Gastrocnemius medialis (tissue), 4 donors: ENCODE measurements at regions not wholly inside any gene's neighbourhood (a gene's known extent, or its start where the extent isn't known, plus 50 kb on each side); places are given as distances from the start of the nearest gene placed in this dataset.

Experiments used
- ATAC-seq, 2 donors: fragments of 150-250 bp; one replicate each; pipeline ENCODE4 v1.9.1; 2016
- DNase-seq, 2 donors: peaks; one replicate each; pipeline ENCODE4 v3.0.0-alpha.2; 2019
- H3K27ac ChIP-seq, 4 donors: fragments of 200-600 bp; sonication (generic); 1 replicate in 1 of 4; 2 replicates in 3 of 4; pipeline ENCODE4 v1.5.1; 2016 to 2018; ENCODE audit warnings: mild to moderate bottlenecking in 2 of 4, moderate library complexity in 1 of 4
- H3K27me3 ChIP-seq, 3 donors: fragments of 200-600 bp; sonication (generic) in 2 of 3; 1 replicate in 1 of 3; 2 replicates in 2 of 3; pipeline versions ENCODE4 v1.5.1 to v1.6.0; 2016 to 2019; ENCODE audit warnings: mild to moderate bottlenecking in 1 of 3, moderate library complexity in 1 of 3
- H3K36me3 ChIP-seq, 2 donors: fragments of 200-600 bp; sonication (generic) in 1 of 2; one replicate each; pipeline ENCODE4 v1.5.1; 2017 to 2018
- H3K4me1 ChIP-seq, 2 donors: fragments of 200-600 bp; sonication (generic) in 1 of 2; one replicate each; pipeline ENCODE4 v1.5.1; 2016 to 2017; ENCODE audit warnings: mild to moderate bottlenecking in 2 of 2
- H3K4me3 ChIP-seq, 4 donors: fragments of 200-600 bp; sonication (generic) in 3 of 4; 1 replicate in 1 of 4; 2 replicates in 3 of 4; pipeline ENCODE4 v1.5.1; 2016 to 2019; ENCODE audit warnings: mild to moderate bottlenecking in 2 of 4
- H3K9me3 ChIP-seq, 3 donors: fragments of 200-600 bp; sonication (generic) in 2 of 3; 1 replicate in 1 of 3; 2 replicates in 2 of 3; pipeline ENCODE4 v1.5.1; 2016 to 2019
- CTCF ChIP-seq, 5 experiments: fragments of 450-650 bp in 3 of 5; fragments of 200-600 bp in 2 of 5; sonication (generic) in 2 of 5; IDR thresholded peaks in 4 of 5; conservative IDR thresholded peaks in 1 of 5; 1 replicate in 4 of 5; 2 replicates in 1 of 5; pipeline ENCODE4 v1.5.1; 2016 to 2019; ENCODE audit warnings: antibody characterized with exemption in 5 of 5, mild to moderate bottlenecking in 3 of 5, moderate library complexity in 3 of 5
- POLR2A ChIP-seq, 2 donors: fragments of 450-650 bp; IDR thresholded peaks; one replicate each; pipeline ENCODE4 v1.6.1; 2017; ENCODE audit warnings: antibody characterized with exemption in 2 of 2, mild to moderate bottlenecking in 2 of 2, moderate library complexity in 2 of 2
- in situ Hi-C, 4 donors: fragments of 200-750 bp; cut with MboI; loops; one replicate each; pipeline versions ENCODE4 v1.15.0 to v1.8.0; 2017; ENCODE audit warnings: low sequenced_read_pairs in 4 of 4
- intact Hi-C: fragments of 100-400 bp; cut with DNase I; formaldehyde crosslinking; loops from one replicate; pipeline ENCODE4 v1.15.1; 2023; ENCODE audit warnings: low total_unique reads

DNA sequence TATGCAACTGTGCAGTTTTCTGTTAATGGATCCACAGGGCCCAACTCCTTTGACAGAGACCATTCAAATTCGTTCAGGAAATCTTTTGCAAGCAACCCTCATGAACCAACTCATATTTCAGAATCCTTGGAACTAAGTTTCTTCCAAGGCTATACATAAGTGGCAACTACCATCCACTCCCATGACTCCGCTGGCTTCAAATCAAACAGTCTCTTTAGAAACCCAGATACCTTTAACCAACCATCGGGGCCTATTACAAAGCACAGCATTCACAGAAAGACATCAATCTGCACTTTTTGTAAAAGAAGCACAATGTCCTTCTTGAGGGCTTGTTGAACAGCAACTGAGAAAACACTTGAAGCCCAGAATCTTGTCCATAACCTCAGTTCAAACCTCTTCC, 526.9 kb downstream of the DTWD2 start:
- Histone ChIP-seq H3K27me3 (no peaks in the 10 kb centered on the region), H3K4me3 (no peak overlapping the region), H3K4me1 (no peaks in the 10 kb centered on the region), H3K27ac (no peak overlapping the region), H3K9me3 (no peaks in the 10 kb centered on the region), H3K36me3 (no peaks in the 10 kb centered on the region)
- in situ Hi-C loops (no loop called here), intact Hi-C loops (no loop called here)
- TF ChIP-seq CTCF (IDR thresholded peaks at IDR 0.05 in 4 of 5, conservative IDR thresholded peaks at IDR 0.05 in 1 of 5) (no peak), POLR2A (IDR thresholded peaks at IDR 0.05) (no peak)
- no peak for ATAC-seq
- no peak for DNase-seq

- intact Hi-C loops (no loop called here), in situ Hi-C loops (no loop called here)
- no peak overlapping the region for H3K27ac ChIP-seq
- H3K4me1 ChIP-seq = no peaks in the 10 kb centered on the region
- no peak for TF ChIP-seq POLR2A (IDR thresholded peaks at IDR 0.05)
- no peak for TF ChIP-seq CTCF (IDR thresholded peaks at IDR 0.05 in 4 of 5, conservative IDR thresholded peaks at IDR 0.05 in 1 of 5)
- no peak overlapping the region for H3K4me3 ChIP-seq
- no peak for ATAC-seq
- H3K9me3 ChIP-seq = no peaks in the 10 kb centered on the region
- no peaks in the 10 kb centered on the region for H3K36me3 ChIP-seq
- no peaks in the 10 kb centered on the region for H3K27me3 ChIP-seq
- DNase-seq = no peak
Observed at GRCh38 chr5:118459490-118459889, 528.9 kb downstream of the DTWD2 start.

- intact Hi-C loops = no loop called here
- ATAC-seq = no peak
- no peaks in the 10 kb centered on the region for H3K9me3 ChIP-seq
- H3K27me3 ChIP-seq = no peaks in the 10 kb centered on the region
- no peak for DNase-seq
- no peak overlapping the region for H3K27ac ChIP-seq
- TF ChIP-seq CTCF (IDR thresholded peaks at IDR 0.05 in 4 of 5, conservative IDR thresholded peaks at IDR 0.05 in 1 of 5) (no peak), POLR2A (IDR thresholded peaks at IDR 0.05) (no peak)
- in situ Hi-C loops = no loop called here
- H3K36me3 ChIP-seq = no peaks in the 10 kb centered on the region
- H3K4me1 ChIP-seq = no peaks in the 10 kb centered on the region
- no peak overlapping the region for H3K4me3 ChIP-seq
Observed at GRCh38 chr5:118456085-118456484, 532.3 kb downstream of the DTWD2 start.

DNA sequence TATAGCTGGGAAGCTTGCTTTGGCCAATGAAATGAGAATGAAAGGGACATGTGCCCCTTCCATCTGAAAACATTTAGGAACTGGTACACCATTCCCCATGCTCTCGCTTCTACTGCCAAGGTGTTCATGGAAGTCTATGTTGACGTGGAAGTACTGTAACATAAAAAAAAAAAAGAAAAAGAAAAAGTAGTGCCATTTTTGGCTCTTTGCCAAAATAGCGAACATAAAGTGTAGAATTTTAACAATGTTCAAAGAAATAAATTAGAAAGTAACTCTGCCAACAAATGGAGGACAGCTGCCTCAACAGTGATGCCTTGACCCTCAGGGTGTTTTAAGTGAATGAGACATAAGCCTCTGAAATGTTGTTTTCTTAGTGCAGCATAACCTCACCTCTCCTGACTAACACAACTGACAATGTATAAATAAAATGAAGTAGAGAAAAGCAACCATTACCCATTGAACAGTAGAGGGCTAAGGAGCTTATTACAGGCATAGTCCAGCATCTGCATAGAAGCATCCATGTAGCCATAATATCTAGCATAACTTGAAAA, 536.6 kb downstream of the DTWD2 start:
- Histone ChIP-seq H3K27ac (no peak overlapping the region), H3K36me3 (no peaks in the 10 kb centered on the region), H3K4me3 (no peak overlapping the region), H3K27me3 (no peaks in the 10 kb centered on the region), H3K9me3 (no peaks in the 10 kb centered on the region), H3K4me1 (no peaks in the 10 kb centered on the region)
- ATAC-seq = no peak
- in situ Hi-C loops (no loop called here), intact Hi-C loops (no loop called here)
- TF ChIP-seq CTCF (IDR thresholded peaks at IDR 0.05 in 4 of 5, conservative IDR thresholded peaks at IDR 0.05 in 1 of 5) (no peak), POLR2A (IDR thresholded peaks at IDR 0.05) (no peak)
- no peak for DNase-seq
